Fibroblast of lung (primary cell): ENCODE measurements at regions not wholly inside any gene's neighbourhood (a gene's known extent, or its start where the extent isn't known, plus 50 kb on each side); places are given as distances from the start of the nearest gene placed in this dataset.

Experiments used
- DNase-seq, 2 donors: peaks; one replicate each; pipeline versions ENCODE4 v3.0.0 to v3.0.0-alpha.2; 2010; ENCODE audit warnings: low read depth in 2 of 2
- H2AFZ ChIP-seq: 2 replicates; pipeline ENCODE4 v1.5.1; 2012; ENCODE audit warnings: low read length, control low read depth, inconsistent platforms
- H3K27ac ChIP-seq: 2 replicates; pipeline ENCODE4 v1.5.1; 2011; ENCODE audit warnings: low read length, control low read depth; ENCODE audit not compliant: insufficient read depth
- H3K27me3 ChIP-seq: 2 replicates; pipeline ENCODE4 v1.5.1; 2011; ENCODE audit warnings: mild to moderate bottlenecking, low read length; ENCODE audit not compliant: control insufficient read depth, insufficient read depth
- H3K36me3 ChIP-seq: 2 replicates; pipeline ENCODE4 v1.5.1; 2011; ENCODE audit warnings: low read length; ENCODE audit not compliant: control insufficient read depth, insufficient read depth
- H3K4me1 ChIP-seq: 2 replicates; pipeline ENCODE4 v1.5.1; 2011; ENCODE audit warnings: low read length; ENCODE audit not compliant: control insufficient read depth, insufficient read depth; ENCODE audit errors: extremely low read depth
- H3K4me2 ChIP-seq: 2 replicates; pipeline ENCODE4 v1.5.1; 2011; ENCODE audit warnings: low read length, control low read depth; ENCODE audit not compliant: insufficient read depth; ENCODE audit errors: extremely low read depth
- H3K4me3 ChIP-seq, 4 experiments: fragments of 200-600 bp in 1 of 4; sonication (generic) in 1 of 4; replicated peaks in 1 of 4; 2 replicates each; pipeline ENCODE4 v1.5.1; 2011 to 2016; ENCODE audit warnings: low read length in 4 of 4, low read depth in 3 of 4, mild to moderate bottlenecking in 3 of 4, control low read depth in 2 of 4, inconsistent platforms in 1 of 4, mixed read lengths in 1 of 4; ENCODE audit not compliant: insufficient read depth in 1 of 4; ENCODE audit errors: control extremely low read depth in 1 of 4
- H3K79me2 ChIP-seq: 2 replicates; pipeline ENCODE4 v1.5.1; 2012; ENCODE audit warnings: mild to moderate bottlenecking, low read length, inconsistent platforms; ENCODE audit not compliant: control insufficient read depth, insufficient read depth
- H3K9ac ChIP-seq: 2 replicates; pipeline ENCODE4 v1.5.1; 2011; ENCODE audit warnings: mild to moderate bottlenecking, low read length, control low read depth; ENCODE audit not compliant: insufficient read depth
- H3K9me3 ChIP-seq: 2 replicates; pipeline ENCODE4 v1.5.1; 2012; ENCODE audit warnings: low read depth, low read length; ENCODE audit not compliant: control insufficient read depth, insufficient read depth
- H4K20me1 ChIP-seq: 2 replicates; pipeline ENCODE4 v1.5.1; 2011; ENCODE audit warnings: low read length; ENCODE audit not compliant: control insufficient read depth, insufficient read depth; ENCODE audit errors: extremely low read depth
- CTCF ChIP-seq, 2 donors: IDR thresholded peaks in 1 of 2; conservative IDR thresholded peaks in 1 of 2; 1 replicate in 1 of 2; 2 replicates in 1 of 2; pipeline ENCODE4 v1.5.1; 2011 to 2012; ENCODE audit warnings: low read length in 2 of 2, control low read depth in 1 of 2, inconsistent platforms in 1 of 2, low read depth in 1 of 2, mild to moderate bottlenecking in 1 of 2
- EZH2 ChIP-seq: IDR thresholded peaks from 2 replicates; pipeline ENCODE4 v1.5.1; 2012; ENCODE audit warnings: low read length, control low read depth, mild to moderate bottlenecking; ENCODE audit errors: missing control alignments

- no peak overlapping the region for H2AFZ ChIP-seq
- no peaks in the 10 kb centered on the region for H3K79me2 ChIP-seq
- TF ChIP-seq CTCF (conservative IDR thresholded peaks at IDR 0.05 in 1 of 2, IDR thresholded peaks at IDR 0.05 in 1 of 2; ENCODE audit: low read depth in 1 of 2, low read length in 2 of 2) (no peak), EZH2 (no peak)
- H4K20me1 ChIP-seq = no peaks in the 10 kb centered on the region
- no peaks in the 10 kb centered on the region for H3K36me3 ChIP-seq
- H3K4me2 ChIP-seq = no peak overlapping the region
- no peaks in the 10 kb centered on the region for H3K27me3 ChIP-seq
- H3K4me3 ChIP-seq = no peak overlapping the region
- DNase-seq = no peak
- no peak overlapping the region for H3K9ac ChIP-seq
- no peaks in the 10 kb centered on the region for H3K9me3 ChIP-seq
- H3K4me1 ChIP-seq = no peaks in the 10 kb centered on the region
- H3K27ac ChIP-seq = no peak overlapping the region
These were observed 836.4 kb downstream of the TBC1D22A start for GRCh38 chr22:47598864-47599263.

DNA sequence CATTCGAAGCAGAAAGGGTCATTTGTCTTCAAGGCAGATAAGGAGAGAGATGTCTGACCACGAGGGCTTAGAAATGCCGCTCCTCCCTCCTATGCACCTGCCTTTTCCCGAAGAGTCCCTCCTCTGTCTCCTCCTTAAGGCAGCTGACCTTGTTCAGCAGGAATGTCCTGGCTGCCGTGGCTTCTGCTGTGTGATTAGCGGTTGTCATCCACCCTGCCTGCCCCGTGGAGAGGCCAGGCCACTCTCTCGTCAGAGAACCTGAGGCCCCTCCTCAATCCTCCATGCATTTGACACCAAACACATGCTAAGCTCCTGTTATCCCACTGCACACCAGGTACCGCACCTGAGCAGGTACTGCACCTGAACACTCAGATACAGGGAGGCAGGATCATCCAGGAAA is 834.6 kb downstream of the TBC1D22A start:
- no peaks in the 10 kb centered on the region for H3K36me3 ChIP-seq
- TF ChIP-seq CTCF (conservative IDR thresholded peaks at IDR 0.05 in 1 of 2, IDR thresholded peaks at IDR 0.05 in 1 of 2; ENCODE audit: low read depth in 1 of 2, low read length in 2 of 2) = no peak
- TF ChIP-seq EZH2 = no peak
- H3K4me1 ChIP-seq = no peaks in the 10 kb centered on the region
- H3K9ac ChIP-seq = no peak overlapping the region
- no peaks in the 10 kb centered on the region for H3K9me3 ChIP-seq
- H2AFZ ChIP-seq = no peak overlapping the region
- H3K4me3 ChIP-seq = no peak overlapping the region
- no peaks in the 10 kb centered on the region for H4K20me1 ChIP-seq
- DNase-seq = no peak
- H3K79me2 ChIP-seq = no peaks in the 10 kb centered on the region
- H3K27me3 ChIP-seq = no peaks in the 10 kb centered on the region
- H3K4me2 ChIP-seq = no peak overlapping the region
- no peak overlapping the region for H3K27ac ChIP-seq

GRCh38 chr22:47596176-47596690 is 833.8 kb downstream of the TBC1D22A start:
- Histone ChIP-seq H3K9me3 (no peaks in the 10 kb centered on the region), H3K4me3 (no peak overlapping the region), H3K4me2 (no peak overlapping the region), H3K27me3 (no peaks in the 10 kb centered on the region), H3K4me1 (no peaks in the 10 kb centered on the region), H2AFZ (no peak overlapping the region), H3K9ac (no peak overlapping the region), H3K79me2 (no peaks in the 10 kb centered on the region), H3K27ac (no peak overlapping the region), H3K36me3 (no peaks in the 10 kb centered on the region), H4K20me1 (no peaks in the 10 kb centered on the region)
- TF ChIP-seq CTCF (conservative IDR thresholded peaks at IDR 0.05 in 1 of 2, IDR thresholded peaks at IDR 0.05 in 1 of 2; ENCODE audit: low read depth in 1 of 2, low read length in 2 of 2) (no peak), EZH2 (no peak)
- no peak for DNase-seq
